Activated CD8-positive, alpha-beta T cell treated with anti-CD3 and anti-CD28 coated beads, Interleukin-2, amount 10 ng/mL, durations not matched to agents 7 days and 5 days (primary cell): ENCODE measurements at regions not wholly inside any gene's neighbourhood (a gene's known extent, or its start where the extent isn't known, plus 50 kb on each side); places are given as distances from the start of the nearest gene placed in this dataset.
"Not testable (repeated sequence)": the region's sequence is repeated elsewhere in the genome, so short reads cannot be mapped to it uniquely, and the experiment has no call there.

Experiments
- ATAC-seq: fragments of 150-1000 bp; cut with Tn5 transposase; one replicate; pipeline ENCODE4 v1.10.0; 2021; ENCODE audit warnings: moderate library complexity
- CTCF ChIA-PET: fragments of 350-600 bp; sonication (Branson Sonifier 250); formaldehyde crosslinking; loops from one replicate; lab custom pipeline; 2021; ENCODE audit warnings: antibody characterized with exemption; lab: Charles Lee
- POLR2A ChIA-PET: fragments of 350-600 bp; sonication (Branson Sonifier 250); formaldehyde crosslinking; loops from one replicate; lab custom pipeline; 2021; ENCODE audit warnings: antibody characterized with exemption; lab: Charles Lee
- DNase-seq: peaks from one replicate; pipeline ENCODE4 v3.0.0-alpha.2; 2020
- H3K27ac Mint-ChIP-seq: one replicate; pipeline ENCODE4 v1.8.0; 2021; ENCODE audit warnings: mild to moderate bottlenecking, mixed read lengths
- H3K27me3 Mint-ChIP-seq: one replicate; pipeline ENCODE4 v1.8.0; 2021; ENCODE audit warnings: low read depth, mixed read lengths
- H3K36me3 Mint-ChIP-seq: one replicate; pipeline ENCODE4 v1.8.0; 2021; ENCODE audit warnings: low read depth, mixed read lengths
- H3K4me1 Mint-ChIP-seq: one replicate; pipeline ENCODE4 v1.8.0; 2021; ENCODE audit warnings: low read depth, mixed read lengths
- H3K4me3 Mint-ChIP-seq: one replicate; pipeline ENCODE4 v1.8.0; 2021; ENCODE audit warnings: mild to moderate bottlenecking, mixed read lengths
- H3K9me3 Mint-ChIP-seq: one replicate; pipeline ENCODE4 v1.8.0; 2022; ENCODE audit warnings: mixed read lengths; ENCODE audit not compliant: insufficient read depth

- H3K4me1 Mint-ChIP-seq, DNase-seq, H3K4me3 Mint-ChIP-seq, CTCF ChIA-PET, ATAC-seq, H3K27ac Mint-ChIP-seq, H3K27me3 Mint-ChIP-seq, POLR2A ChIA-PET, H3K36me3 Mint-ChIP-seq, H3K9me3 Mint-ChIP-seq: not testable (repeated sequence)
Measured at GRCh38 chr5:105602406-105602805, 2039.8 kb upstream of the NUDT12 start.

- Mint-ChIP-seq H3K27ac (no peak overlapping the region), H3K4me3 (no peak overlapping the region), H3K27me3 (no peaks in the 10 kb centered on the region), H3K4me1 (no peaks in the 10 kb centered on the region), H3K9me3 (peaks cover 25% of the 10 kb centered on the region), H3K36me3 (no peaks in the 10 kb centered on the region)
- DNase-seq (no peak), ATAC-seq (no peak)
- ChIA-PET POLR2A (no interaction called here), CTCF (no interaction called here)
Measured at GRCh38 chr5:105593011-105593760, 2030.6 kb upstream of the NUDT12 start.

GRCh38 chr5:105587963-105588662, 2025.5 kb upstream of the NUDT12 start:
- POLR2A ChIA-PET: no interaction called here
- no peak overlapping the region for H3K27ac Mint-ChIP-seq
- DNase-seq (no peak), ATAC-seq (no peak)
- H3K9me3 Mint-ChIP-seq: peaks cover 18% of the 10 kb centered on the region
- no peak overlapping the region for H3K4me3 Mint-ChIP-seq
- CTCF ChIA-PET: no interaction called here
- no peaks in the 10 kb centered on the region for H3K4me1 Mint-ChIP-seq
- H3K36me3 Mint-ChIP-seq: no peaks in the 10 kb centered on the region
- no peaks in the 10 kb centered on the region for H3K27me3 Mint-ChIP-seq

GRCh38 chr5:105581988-105582690, 2019.5 kb upstream of the NUDT12 start:
- ChIA-PET CTCF (no interaction called here), POLR2A (no interaction called here)
- H3K4me3 Mint-ChIP-seq: no peak overlapping the region
- H3K9me3 Mint-ChIP-seq: peaks cover 18% of the 10 kb centered on the region
- no peaks in the 10 kb centered on the region for H3K27me3 Mint-ChIP-seq
- no peaks in the 10 kb centered on the region for H3K36me3 Mint-ChIP-seq
- no peak overlapping the region for H3K27ac Mint-ChIP-seq
- no peak for ATAC-seq
- no peaks in the 10 kb centered on the region for H3K4me1 Mint-ChIP-seq
- DNase-seq: no peak

GRCh38 chr5:105573575-105573974, 2011.0 kb upstream of the NUDT12 start:
- CTCF ChIA-PET: no interaction called here
- H3K4me3 Mint-ChIP-seq: no peak overlapping the region
- no peaks in the 10 kb centered on the region for H3K36me3 Mint-ChIP-seq
- ATAC-seq (no peak), DNase-seq (no peak)
- no peaks in the 10 kb centered on the region for H3K27me3 Mint-ChIP-seq
- H3K4me1 Mint-ChIP-seq: no peaks in the 10 kb centered on the region
- peaks cover 8% of the 10 kb centered on the region for H3K9me3 Mint-ChIP-seq
- no peak overlapping the region for H3K27ac Mint-ChIP-seq
- POLR2A ChIA-PET: no interaction called here

- H3K4me3 Mint-ChIP-seq: no peak overlapping the region
Measured at GRCh38 chr5:105565531-105565930, 2002.9 kb upstream of the NUDT12 start.

GRCh38 chr5:105563842-105564241, 2001.3 kb upstream of the NUDT12 start:
- no peak for ATAC-seq
- ChIA-PET CTCF (no interaction called here), POLR2A (no interaction called here)
- H3K36me3 Mint-ChIP-seq: no peaks in the 10 kb centered on the region
- H3K27me3 Mint-ChIP-seq: no peaks in the 10 kb centered on the region
- H3K27ac Mint-ChIP-seq: no peak overlapping the region
- no peak overlapping the region for H3K4me3 Mint-ChIP-seq
- no peak for DNase-seq
- H3K4me1 Mint-ChIP-seq: no peaks in the 10 kb centered on the region
- peaks cover 28% of the 10 kb centered on the region for H3K9me3 Mint-ChIP-seq

More at GRCh38 chr5:105565531-105565930, 2002.9 kb upstream of the NUDT12 start:
- CTCF ChIA-PET: no interaction called here
- Mint-ChIP-seq H3K27ac (no peak overlapping the region), H3K9me3 (peaks cover 28% of the 10 kb centered on the region), H3K4me1 (no peaks in the 10 kb centered on the region), H3K36me3 (no peaks in the 10 kb centered on the region), H3K27me3 (no peaks in the 10 kb centered on the region)
- POLR2A ChIA-PET: no interaction called here
- DNase-seq: no peak
- no peak for ATAC-seq

- ChIA-PET CTCF (no interaction called here), POLR2A (no interaction called here)
- Mint-ChIP-seq H3K9me3 (peaks cover 4% of the 10 kb centered on the region), H3K27ac (no peak overlapping the region), H3K27me3 (no peaks in the 10 kb centered on the region), H3K4me1 (no peaks in the 10 kb centered on the region), H3K4me3 (no peak overlapping the region), H3K36me3 (no peaks in the 10 kb centered on the region)
- no peak for DNase-seq
- no peak for ATAC-seq
Measured at GRCh38 chr5:105554568-105555169, 1992.1 kb upstream of the NUDT12 start.

GRCh38 chr5:105544300-105544699, 1981.7 kb upstream of the NUDT12 start:
- no peaks in the 10 kb centered on the region for H3K4me1 Mint-ChIP-seq
- no peaks in the 10 kb centered on the region for H3K27me3 Mint-ChIP-seq
- POLR2A ChIA-PET: no interaction called here
- no peaks in the 10 kb centered on the region for H3K36me3 Mint-ChIP-seq
- H3K4me3 Mint-ChIP-seq: no peak overlapping the region
- CTCF ChIA-PET: no interaction called here
- ATAC-seq (no peak), DNase-seq (no peak)
- no peaks in the 10 kb centered on the region for H3K9me3 Mint-ChIP-seq
- no peak overlapping the region for H3K27ac Mint-ChIP-seq

- Mint-ChIP-seq H3K36me3 (no peaks in the 10 kb centered on the region), H3K27ac (no peak overlapping the region), H3K4me3 (no peak overlapping the region), H3K9me3 (peaks cover 7% of the 10 kb centered on the region), H3K27me3 (no peaks in the 10 kb centered on the region), H3K4me1 (no peaks in the 10 kb centered on the region)
- DNase-seq (no peak), ATAC-seq (no peak)
- CTCF ChIA-PET: no interaction called here
- POLR2A ChIA-PET: no interaction called here
Measured at GRCh38 chr5:105536675-105537074, 1974.1 kb upstream of the NUDT12 start.

GRCh38 chr5:105530716-105531261, 1968.2 kb upstream of the NUDT12 start:
- H3K4me3 Mint-ChIP-seq: no peak overlapping the region
- ATAC-seq: no peak
- H3K9me3 Mint-ChIP-seq: peaks cover 28% of the 10 kb centered on the region
- no peak for DNase-seq
- H3K27ac Mint-ChIP-seq: no peak overlapping the region
- CTCF ChIA-PET: no interaction called here
- POLR2A ChIA-PET: no interaction called here
- no peaks in the 10 kb centered on the region for H3K4me1 Mint-ChIP-seq
- no peaks in the 10 kb centered on the region for H3K27me3 Mint-ChIP-seq
- H3K36me3 Mint-ChIP-seq: no peaks in the 10 kb centered on the region
